ENCODE measurements at regions not wholly inside any gene's neighbourhood (a gene's known extent, or its start where the extent isn't known, plus 50 kb on each side); places are given as distances from the start of the nearest gene placed in this dataset.

DNA sequence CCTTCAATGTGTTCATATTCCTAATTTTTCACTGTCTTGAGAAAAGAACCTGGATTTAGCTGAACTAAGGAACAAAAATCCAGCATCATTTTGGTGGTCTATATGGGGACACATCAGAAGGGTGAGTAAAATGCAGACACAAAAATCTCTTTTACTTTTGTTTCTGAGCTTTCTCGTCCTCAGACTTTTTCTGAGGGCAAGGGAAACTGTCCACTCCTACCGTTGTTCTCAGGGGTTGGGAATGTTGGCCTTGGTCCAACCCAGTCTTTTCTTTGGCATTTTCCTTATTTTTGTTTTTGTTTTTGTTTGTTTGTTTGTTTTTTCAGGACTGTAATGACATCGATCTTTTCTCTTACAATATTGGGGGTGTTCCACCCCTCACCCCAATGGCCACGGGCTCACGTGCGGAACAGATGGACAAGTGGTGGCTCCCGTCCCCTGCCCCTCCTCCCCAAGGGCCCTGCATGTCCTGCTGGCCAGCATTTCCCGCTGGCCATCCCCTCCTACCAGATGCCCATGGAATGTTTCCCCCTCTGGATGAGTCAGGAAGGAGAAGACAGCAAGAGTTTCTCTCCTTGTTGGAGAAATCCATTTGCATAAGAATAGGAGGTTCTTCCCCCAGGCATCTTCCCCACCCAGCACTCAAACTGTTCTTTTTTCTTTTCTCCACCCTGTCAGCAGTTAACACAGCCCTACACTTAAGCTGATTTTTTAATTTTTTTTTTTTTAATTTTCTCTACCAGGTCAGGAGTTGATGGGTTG, 305.4 kb upstream of the NDST4 start:
- no peak for DNase-seq

DNA sequence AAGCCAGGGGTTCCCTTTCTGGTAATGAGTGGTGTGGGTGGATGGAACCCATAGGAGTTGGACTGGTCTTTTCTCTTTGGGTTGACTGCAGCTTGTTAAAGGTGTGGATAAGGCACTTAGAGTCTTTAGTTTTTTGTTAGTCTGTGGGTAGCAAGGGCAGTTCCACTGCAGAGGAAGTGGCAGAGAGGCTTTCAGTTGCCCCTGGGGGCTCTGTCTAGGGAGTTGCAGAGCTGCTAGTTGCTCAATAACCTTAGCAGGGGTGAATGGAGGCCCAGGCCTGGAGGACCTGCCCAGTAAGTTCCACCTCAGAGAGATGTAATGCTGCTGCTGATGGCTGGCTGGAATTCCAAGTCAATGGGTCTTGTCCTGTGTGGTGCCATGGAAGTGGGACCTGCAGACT, 282.6 kb upstream of the NDST4 start:
- DNase-seq = no peak

DNA sequence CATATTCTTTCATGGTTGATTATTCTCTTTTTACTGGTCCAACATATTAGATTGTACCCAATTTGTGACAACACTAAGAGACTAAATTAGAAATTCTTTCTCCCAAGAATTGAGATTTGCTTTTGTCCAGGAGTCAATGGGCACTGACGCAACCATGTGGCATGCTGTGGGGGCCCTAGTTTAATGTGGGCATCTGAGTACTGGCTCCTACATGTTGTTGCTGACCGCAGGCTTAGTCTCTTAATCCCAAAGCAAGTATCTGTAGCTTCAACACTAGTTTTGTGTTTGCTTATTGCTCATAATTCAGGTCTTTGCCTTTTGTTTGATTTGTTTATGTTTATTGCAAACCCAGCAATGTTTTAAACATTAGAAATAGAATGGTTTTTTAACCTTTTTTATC, 263.4 kb upstream of the NDST4 start:
- no peak for DNase-seq

GRCh38 chr4:115374621-115375020, 261.2 kb upstream of the NDST4 start:
- DNase-seq = no peak

DNA sequence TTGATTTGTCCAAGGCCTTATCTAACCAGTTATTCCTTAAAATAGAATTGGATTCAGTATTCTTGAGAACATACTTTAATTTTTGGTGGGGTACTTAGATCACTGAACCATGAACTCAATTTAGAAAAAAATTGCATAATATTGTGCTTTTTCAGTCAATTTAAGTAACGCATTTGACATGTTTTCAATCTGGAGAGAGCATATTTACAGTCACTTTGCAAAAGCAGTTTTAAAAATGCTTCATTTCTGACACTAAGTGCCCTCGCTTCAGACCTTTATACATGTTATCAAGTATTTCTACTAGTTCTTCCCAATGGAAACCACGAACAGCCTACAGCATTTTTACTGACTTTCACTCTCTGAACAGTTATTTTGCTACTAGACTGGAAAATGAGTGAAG, 257.1 kb upstream of the NDST4 start:
- DNase-seq = no peak

DNA sequence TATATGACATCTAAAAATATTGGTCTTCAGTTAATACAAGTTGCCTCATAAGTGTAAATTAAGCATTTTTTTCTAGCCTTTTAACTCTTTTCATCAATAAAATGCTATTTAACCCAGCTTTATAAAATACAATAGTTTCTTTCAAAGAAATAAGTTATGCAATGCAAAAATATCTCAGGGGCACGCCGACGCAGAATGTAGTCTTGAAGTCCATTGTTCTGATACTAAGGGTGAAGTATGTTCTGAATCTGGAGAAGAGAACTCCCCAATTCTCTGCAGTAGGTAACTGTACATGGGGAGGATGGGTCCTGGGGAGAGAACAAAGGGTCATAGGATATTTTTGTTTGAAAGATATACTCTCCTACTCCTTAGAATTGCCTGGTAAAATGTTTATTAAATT, 256.6 kb upstream of the NDST4 start:
- DNase-seq = no peak

DNA sequence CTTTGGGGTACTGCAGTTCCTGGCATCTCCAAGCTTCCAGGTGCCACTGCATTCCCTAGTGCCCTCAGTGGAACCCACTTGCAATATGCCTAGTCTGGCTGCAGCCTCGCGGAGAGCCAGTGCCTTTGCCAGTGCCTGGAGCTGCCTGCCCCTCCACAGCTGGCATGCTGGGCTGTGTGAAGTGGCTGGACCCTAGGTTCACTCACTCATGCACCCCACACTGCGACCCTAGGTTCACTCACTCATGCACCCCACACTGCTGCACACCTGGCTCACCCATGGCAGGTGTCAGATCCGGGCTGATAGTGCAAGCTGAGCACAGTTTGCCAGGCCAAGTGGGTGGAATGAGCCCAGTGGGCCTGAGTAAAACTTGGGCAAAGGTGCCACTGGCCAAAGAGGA, 253.0 kb upstream of the NDST4 start:
- no peak for DNase-seq

DNA sequence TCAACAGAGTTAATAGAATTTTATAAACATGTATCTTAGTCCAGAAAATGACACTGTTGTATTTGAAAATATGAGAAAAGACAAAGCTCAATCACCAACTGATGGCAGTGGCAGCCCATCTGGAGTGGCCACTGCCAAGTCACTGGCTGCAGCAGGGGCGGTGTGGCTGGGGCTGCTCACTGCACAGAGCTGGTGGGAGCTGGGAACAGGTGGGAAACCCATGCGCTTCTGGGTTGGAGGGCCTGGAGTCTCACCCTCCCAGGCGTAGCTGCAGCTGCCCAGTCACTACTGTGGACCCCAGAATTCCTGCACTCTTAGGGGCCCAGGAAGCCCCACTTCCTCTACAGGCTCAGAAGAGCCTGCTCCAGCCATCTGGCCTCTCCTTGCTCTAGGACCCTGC, 251.8 kb upstream of the NDST4 start:
- DNase-seq = no peak

DNA sequence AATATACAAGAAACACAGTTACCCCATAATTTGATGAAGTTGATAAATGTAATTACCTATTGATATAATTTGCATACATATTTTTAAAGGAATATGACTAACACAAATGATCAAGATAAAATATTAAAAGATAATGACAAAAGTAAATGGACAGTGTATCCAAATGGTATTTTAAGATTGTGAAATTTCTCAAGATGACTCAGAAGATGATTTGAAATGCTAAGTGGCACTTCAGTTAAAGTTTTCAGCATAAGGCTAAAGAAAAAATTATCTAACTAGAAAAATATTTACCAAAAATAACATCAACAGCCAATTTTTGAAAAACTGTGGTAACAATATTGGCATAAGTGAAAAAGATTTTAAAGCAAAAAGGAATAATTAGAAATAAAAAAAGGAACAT, 248.4 kb upstream of the NDST4 start:
- no peak for DNase-seq

DNA sequence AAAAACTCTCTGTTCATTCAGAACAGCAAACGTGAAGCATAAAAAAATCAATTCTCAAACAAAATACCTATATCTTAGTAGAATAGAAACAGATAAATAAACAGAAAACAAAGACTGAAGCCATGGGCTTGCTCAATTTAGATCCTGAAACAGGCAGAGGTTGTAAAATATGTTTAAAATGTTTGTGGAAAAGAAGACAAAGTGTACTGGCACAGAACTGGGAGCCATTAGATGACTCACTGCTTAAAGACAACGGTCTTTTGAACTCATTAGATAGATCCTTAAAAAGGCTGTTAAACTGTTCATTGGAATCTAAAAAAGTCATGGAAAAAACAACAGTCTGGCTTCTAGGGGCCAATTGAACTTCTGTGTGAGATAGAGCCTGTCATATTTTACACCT, 247.0 kb upstream of the NDST4 start:
- DNase-seq = no peak

- DNase-seq = no peak
Observed at GRCh38 chr4:115357776-115358175, 244.4 kb upstream of the NDST4 start.

- no peak for DNase-seq
Observed at GRCh38 chr4:115356176-115356575, 242.8 kb upstream of the NDST4 start.

DNA sequence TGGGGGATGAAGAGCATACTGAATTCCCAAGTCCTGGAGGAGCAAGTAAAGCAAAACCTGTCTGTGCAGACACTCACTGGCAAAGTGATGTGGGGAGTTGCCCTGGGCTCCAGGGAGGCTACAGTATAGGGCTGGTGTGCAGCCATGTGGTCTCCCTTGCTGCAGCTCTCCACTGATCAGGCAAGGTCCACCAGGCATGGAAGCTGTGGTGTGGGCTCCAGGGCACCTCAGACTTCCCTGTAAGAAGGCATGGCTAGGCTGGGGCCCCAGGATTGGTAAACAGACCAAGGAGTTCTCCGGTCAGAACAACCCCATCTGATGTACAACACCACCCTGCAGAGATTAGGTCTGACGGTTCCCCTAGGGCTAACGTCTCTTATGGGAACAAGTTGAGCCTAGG, 241.9 kb upstream of the NDST4 start:
- DNase-seq = no peak

DNA sequence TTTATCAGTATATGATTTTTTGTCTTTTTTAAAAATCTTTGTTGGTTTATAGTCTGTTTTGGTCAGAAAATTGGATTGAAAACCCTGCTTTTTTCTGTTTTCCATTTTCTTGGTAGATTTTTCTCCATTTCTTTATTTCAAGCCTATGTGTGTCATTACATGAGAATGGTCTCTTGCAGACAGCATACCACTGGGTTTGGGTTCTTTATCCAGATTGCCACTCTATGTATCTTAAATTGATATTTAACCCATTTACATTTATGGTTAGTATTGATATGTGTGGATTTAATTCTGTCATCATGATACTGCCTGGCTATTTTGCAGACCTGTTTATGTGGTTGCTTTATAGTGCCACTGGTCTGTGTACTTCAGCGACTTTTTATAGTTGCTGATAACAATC, 239.9 kb upstream of the NDST4 start:
- DNase-seq = no peak

- DNase-seq = no peak
Observed at GRCh38 chr4:115343171-115343570, 229.8 kb upstream of the NDST4 start.

DNA sequence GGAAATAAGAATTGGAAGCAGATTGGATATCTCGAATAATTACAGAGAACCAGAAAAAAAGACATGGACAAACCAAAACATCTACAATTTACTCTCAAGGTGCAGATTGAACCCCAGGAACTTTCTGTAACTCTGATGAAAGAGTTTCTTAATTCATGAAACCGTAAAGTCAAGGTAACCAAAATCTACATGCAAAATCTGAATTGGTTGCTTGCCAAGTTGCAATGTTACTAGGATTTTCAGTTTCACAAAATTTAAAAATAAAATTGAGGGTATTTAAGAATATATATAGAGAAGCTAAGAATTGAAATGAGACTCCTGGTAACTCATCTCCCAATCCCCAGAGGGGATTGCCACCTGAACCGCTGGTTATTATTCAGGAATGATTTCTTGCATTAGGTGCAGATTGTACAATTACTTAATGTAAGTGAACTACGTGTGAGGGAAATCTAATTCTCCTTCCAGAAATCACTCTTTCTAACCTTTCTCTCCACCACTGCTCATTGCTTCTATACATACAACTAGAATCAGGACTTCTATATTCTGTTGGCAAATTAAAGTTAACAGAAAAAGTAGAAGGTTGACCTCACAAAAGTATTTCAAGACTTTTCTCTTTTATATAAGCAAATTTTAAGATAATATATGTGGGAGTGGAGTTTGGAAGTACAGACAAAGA, 221.5 kb upstream of the NDST4 start:
- no peak for DNase-seq

GRCh38 chr4:115332078-115332477, 218.7 kb upstream of the NDST4 start:
- DNase-seq = no peak

- DNase-seq = no peak
Observed at GRCh38 chr4:115331241-115331640, 217.8 kb upstream of the NDST4 start.

DNA sequence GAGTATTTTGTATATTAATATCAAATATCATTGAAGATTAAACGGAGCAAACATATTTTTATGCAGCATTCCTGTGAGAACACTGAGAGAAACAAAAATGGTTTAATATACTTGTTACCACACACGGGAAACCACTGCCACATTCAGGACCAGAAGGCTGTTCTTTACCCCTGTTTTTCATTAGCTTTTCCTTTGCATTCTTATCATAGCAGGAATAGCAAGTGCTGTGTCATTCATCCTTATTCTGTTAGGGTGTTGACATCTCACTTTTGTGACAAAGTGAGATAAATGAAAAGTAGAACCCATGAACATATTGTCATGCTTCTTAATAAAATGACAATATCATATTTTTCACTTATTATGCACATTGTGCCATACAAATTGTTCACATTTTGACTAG, 212.4 kb upstream of the NDST4 start:
- DNase-seq = no peak

GRCh38 chr4:115323106-115323707, 209.8 kb upstream of the NDST4 start:
- DNase-seq = no peak

GRCh38 chr4:115315182-115315581, 201.8 kb upstream of the NDST4 start:
- no peak for DNase-seq

DNA sequence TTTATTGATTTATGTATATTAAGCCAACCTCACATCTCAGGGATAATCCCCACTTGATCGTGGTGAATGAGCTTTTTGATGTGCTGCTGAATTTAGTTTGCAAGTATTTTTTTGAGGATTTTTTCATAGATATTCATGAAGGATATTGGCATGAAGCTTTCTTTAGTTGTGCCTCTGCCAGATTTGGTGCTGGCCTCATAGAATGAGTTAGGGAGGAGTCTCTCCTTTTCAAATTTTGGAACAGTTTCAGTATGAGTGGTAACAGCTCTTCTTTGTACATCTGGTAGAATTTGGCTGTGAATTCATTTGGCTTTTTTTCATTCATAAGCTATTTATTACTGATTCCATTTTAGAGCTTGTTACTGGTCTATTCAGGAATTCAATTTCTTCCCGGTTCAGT, 197.2 kb upstream of the NDST4 start:
- no peak for DNase-seq

- no peak for DNase-seq
Observed at GRCh38 chr4:115294717-115295116, 181.3 kb upstream of the NDST4 start.

- DNase-seq = no peak
Observed at GRCh38 chr4:115293093-115293462, 179.7 kb upstream of the NDST4 start.

All from CD4-positive, alpha-beta T cell treated with Interleukin-4 for 1 hour (primary cell).